HEK293 (cell line): ENCODE measurements at regions not wholly inside any gene's neighbourhood (a gene's known extent, or its start where the extent isn't known, plus 50 kb on each side); places are given as distances from the start of the nearest gene placed in this dataset.

Experiments
- CTCF ChIA-PET: fragments of 350-600 bp; formaldehyde crosslinking; extraction: SDS; loops from one replicate; lab custom pipeline; 2021; ENCODE audit warnings: antibody characterized with exemption; lab: Yijun Ruan, JAX
- POLR2A ChIA-PET: fragments of 300-600 bp; formaldehyde crosslinking; extraction: SDS; loops from one replicate; lab custom pipeline; 2020; ENCODE audit warnings: antibody characterized with exemption, inconsistent platforms; lab: Yijun Ruan, JAX
- H3K27ac ChIP-seq: fragments of 200-500 bp; sonication (Bioruptor generic); 2 replicates; pipeline ENCODE4 v1.5.1; 2014; ENCODE audit warnings: low read depth, low read length, control low read depth, inconsistent platforms; ENCODE audit errors: extremely low read depth
- H3K36me3 ChIP-seq, 2 experiments: fragments of 200-500 bp in 1 of 2; sonication (Bioruptor generic) in 1 of 2; 1 replicate in 1 of 2; 2 replicates in 1 of 2; pipeline ENCODE4 v1.5.1; 2014 to 2017; ENCODE audit warnings: inconsistent platforms in 2 of 2, low read length in 2 of 2; ENCODE audit not compliant: control insufficient read depth in 2 of 2, insufficient read depth in 1 of 2
- H3K4me1 ChIP-seq: fragments of 200-500 bp; sonication (Bioruptor generic); 2 replicates; pipeline ENCODE4 v1.5.1; 2014; ENCODE audit warnings: mild to moderate bottlenecking, low read length, inconsistent platforms; ENCODE audit not compliant: control insufficient read depth, insufficient read depth
- H3K4me3 ChIP-seq: 2 replicates; pipeline ENCODE4 v1.5.1; 2011; ENCODE audit warnings: low read depth, mild to moderate bottlenecking, control low read depth, low read length, moderate library complexity
- H3K9me3 ChIP-seq: fragments of 200-500 bp; sonication (Bioruptor generic); 2 replicates; pipeline ENCODE4 v1.5.1; 2014; ENCODE audit warnings: low read depth, low read length, inconsistent platforms; ENCODE audit not compliant: control insufficient read depth, insufficient read depth
- BCL6B ChIP-seq: fragments of 450-650 bp; formaldehyde crosslinking; IDR thresholded peaks from 2 replicates; pipeline ENCODE4 v1.5.1; 2017; ENCODE audit warnings: missing biosample characterization, missing genetic modification characterization
- SCRT2 ChIP-seq: fragments of 450-650 bp; formaldehyde crosslinking; IDR thresholded peaks from 2 replicates; pipeline ENCODE4 v1.5.1; 2016; ENCODE audit warnings: missing biosample characterization, missing genetic modification characterization
- ZNF18 ChIP-seq: fragments of 450-650 bp; formaldehyde crosslinking; IDR thresholded peaks from 2 replicates; pipeline ENCODE4 v1.5.1; 2016; ENCODE audit warnings: missing biosample characterization, missing genetic modification characterization
- ZNF239 ChIP-seq: fragments of 450-650 bp; formaldehyde crosslinking; IDR thresholded peaks from 2 replicates; pipeline ENCODE4 v1.5.1; 2016; ENCODE audit warnings: missing biosample characterization, missing genetic modification characterization
- ZNF248 ChIP-seq: fragments of 450-650 bp; formaldehyde crosslinking; IDR thresholded peaks from 2 replicates; pipeline ENCODE4 v1.5.1; 2017; ENCODE audit warnings: missing biosample characterization, missing genetic modification characterization
- ZNF26 ChIP-seq: fragments of 450-650 bp; formaldehyde crosslinking; IDR thresholded peaks from 2 replicates; pipeline ENCODE4 v1.5.1; 2016; ENCODE audit warnings: missing biosample characterization, missing genetic modification characterization
- ZNF280C ChIP-seq: fragments of 450-650 bp; formaldehyde crosslinking; IDR thresholded peaks from 2 replicates; pipeline ENCODE4 v1.5.1; 2016; ENCODE audit warnings: missing biosample characterization, missing genetic modification characterization
- ZNF560 ChIP-seq: fragments of 450-650 bp; formaldehyde crosslinking; IDR thresholded peaks from 2 replicates; pipeline ENCODE4 v1.5.1; 2017; ENCODE audit warnings: missing biosample characterization, missing genetic modification characterization, borderline replicate concordance
- ZSCAN18 ChIP-seq: fragments of 450-650 bp; formaldehyde crosslinking; IDR thresholded peaks from 2 replicates; pipeline ENCODE4 v1.5.1; 2016; ENCODE audit warnings: missing biosample characterization, missing genetic modification characterization
- ZSCAN23 ChIP-seq: fragments of 450-650 bp; formaldehyde crosslinking; IDR thresholded peaks from 2 replicates; pipeline ENCODE4 v1.5.1; 2016; ENCODE audit warnings: missing biosample characterization, missing genetic modification characterization
- TF ChIP-seq, protein P1 (sequence below): fragments of 450-650 bp; formaldehyde crosslinking; IDR thresholded peaks from 2 replicates; pipeline ENCODE4 v1.5.1; 2016; ENCODE audit warnings: missing biosample characterization, missing genetic modification characterization, borderline replicate concordance
- TF ChIP-seq, protein P2 (sequence below): fragments of 450-650 bp; formaldehyde crosslinking; IDR thresholded peaks from 2 replicates; pipeline ENCODE4 v1.5.1; 2016; ENCODE audit warnings: missing biosample characterization, missing genetic modification characterization

- CTCF ChIA-PET, result interaction anchor here (0.6 kb wide), 1 partner anchor 83 kb away, joined by 3 read pairs; no protein-coding TSS in a partner anchor
- TF ChIP-seq ZNF280C (tag by site-specific recombination) (no peak), ZSCAN18 (tag by site-specific recombination) (no peak)
These were observed 131.7 kb upstream of the TNS3 start for GRCh38 chr7:47713595-47713994.

GRCh38 chr7:47712416-47712815 is 130.5 kb upstream of the TNS3 start:
- ChIA-PET POLR2A (no interaction called here), CTCF (interaction anchor here (0.7 kb wide), 1 partner anchor 457 kb away, joined by 3 read pairs; no protein-coding TSS in a partner anchor)
- no peak for TF ChIP-seq ZNF560 (tag by site-specific recombination)
- TF ChIP-seq, protein P1, sequence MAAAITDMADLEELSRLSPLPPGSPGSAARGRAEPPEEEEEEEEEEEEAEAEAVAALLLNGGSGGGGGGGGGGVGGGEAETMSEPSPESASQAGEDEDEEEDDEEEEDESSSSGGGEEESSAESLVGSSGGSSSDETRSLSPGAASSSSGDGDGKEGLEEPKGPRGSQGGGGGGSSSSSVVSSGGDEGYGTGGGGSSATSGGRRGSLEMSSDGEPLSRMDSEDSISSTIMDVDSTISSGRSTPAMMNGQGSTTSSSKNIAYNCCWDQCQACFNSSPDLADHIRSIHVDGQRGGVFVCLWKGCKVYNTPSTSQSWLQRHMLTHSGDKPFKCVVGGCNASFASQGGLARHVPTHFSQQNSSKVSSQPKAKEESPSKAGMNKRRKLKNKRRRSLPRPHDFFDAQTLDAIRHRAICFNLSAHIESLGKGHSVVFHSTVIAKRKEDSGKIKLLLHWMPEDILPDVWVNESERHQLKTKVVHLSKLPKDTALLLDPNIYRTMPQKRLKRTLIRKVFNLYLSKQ (tag by site-specific recombination), result no peak
- no peak for TF ChIP-seq ZNF18 (tag by site-specific recombination)
- TF ChIP-seq, protein P2, sequence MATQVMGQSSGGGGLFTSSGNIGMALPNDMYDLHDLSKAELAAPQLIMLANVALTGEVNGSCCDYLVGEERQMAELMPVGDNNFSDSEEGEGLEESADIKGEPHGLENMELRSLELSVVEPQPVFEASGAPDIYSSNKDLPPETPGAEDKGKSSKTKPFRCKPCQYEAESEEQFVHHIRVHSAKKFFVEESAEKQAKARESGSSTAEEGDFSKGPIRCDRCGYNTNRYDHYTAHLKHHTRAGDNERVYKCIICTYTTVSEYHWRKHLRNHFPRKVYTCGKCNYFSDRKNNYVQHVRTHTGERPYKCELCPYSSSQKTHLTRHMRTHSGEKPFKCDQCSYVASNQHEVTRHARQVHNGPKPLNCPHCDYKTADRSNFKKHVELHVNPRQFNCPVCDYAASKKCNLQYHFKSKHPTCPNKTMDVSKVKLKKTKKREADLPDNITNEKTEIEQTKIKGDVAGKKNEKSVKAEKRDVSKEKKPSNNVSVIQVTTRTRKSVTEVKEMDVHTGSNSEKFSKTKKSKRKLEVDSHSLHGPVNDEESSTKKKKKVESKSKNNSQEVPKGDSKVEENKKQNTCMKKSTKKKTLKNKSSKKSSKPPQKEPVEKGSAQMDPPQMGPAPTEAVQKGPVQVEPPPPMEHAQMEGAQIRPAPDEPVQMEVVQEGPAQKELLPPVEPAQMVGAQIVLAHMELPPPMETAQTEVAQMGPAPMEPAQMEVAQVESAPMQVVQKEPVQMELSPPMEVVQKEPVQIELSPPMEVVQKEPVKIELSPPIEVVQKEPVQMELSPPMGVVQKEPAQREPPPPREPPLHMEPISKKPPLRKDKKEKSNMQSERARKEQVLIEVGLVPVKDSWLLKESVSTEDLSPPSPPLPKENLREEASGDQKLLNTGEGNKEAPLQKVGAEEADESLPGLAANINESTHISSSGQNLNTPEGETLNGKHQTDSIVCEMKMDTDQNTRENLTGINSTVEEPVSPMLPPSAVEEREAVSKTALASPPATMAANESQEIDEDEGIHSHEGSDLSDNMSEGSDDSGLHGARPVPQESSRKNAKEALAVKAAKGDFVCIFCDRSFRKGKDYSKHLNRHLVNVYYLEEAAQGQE (tag by site-specific recombination), result no peak
- no peak for TF ChIP-seq ZSCAN23 (tag by site-specific recombination)
- no peak for TF ChIP-seq ZNF239 (tag by site-specific recombination)
- Histone ChIP-seq H3K36me3 (no peaks in the 10 kb centered on the region), H3K4me1 (no peaks in the 10 kb centered on the region), H3K4me3 (no peak overlapping the region), H3K27ac (no peak overlapping the region), H3K9me3 (no peaks in the 10 kb centered on the region)

More at GRCh38 chr7:47713595-47713994, 131.7 kb upstream of the TNS3 start:
- Histone ChIP-seq H3K4me3 (no peak overlapping the region), H3K36me3 (no peaks in the 10 kb centered on the region), H3K27ac (no peak overlapping the region), H3K4me1 (no peaks in the 10 kb centered on the region), H3K9me3 (no peaks in the 10 kb centered on the region)
- POLR2A ChIA-PET, result no interaction called here

DNA sequence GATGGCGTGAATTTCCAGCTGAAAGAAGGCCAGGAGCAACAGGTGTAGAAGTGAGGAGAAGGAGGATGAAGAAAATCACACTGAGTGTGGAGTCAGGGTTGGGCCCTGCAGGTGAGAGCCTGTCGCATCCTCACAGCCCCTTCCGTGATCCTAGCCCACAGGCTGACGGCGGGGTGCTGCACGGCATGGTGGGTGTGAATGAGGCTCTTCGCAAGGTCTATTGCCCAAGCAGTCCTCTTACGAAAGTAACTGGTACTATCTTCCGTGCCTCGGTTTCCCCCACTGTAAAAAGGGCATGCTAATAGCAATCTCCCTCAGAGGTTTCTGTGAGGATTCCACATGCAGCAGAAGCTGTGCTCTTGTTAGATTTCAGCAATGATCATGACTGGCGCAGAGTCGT is 129.9 kb upstream of the TNS3 start:
- Histone ChIP-seq H3K4me3 (no peak overlapping the region), H3K9me3 (no peaks in the 10 kb centered on the region), H3K36me3 (no peaks in the 10 kb centered on the region), H3K27ac (no peak overlapping the region), H3K4me1 (no peaks in the 10 kb centered on the region)
- POLR2A ChIA-PET, result no interaction called here
- no peak for TF ChIP-seq ZNF248
- no peak for TF ChIP-seq ZNF26 (tag by site-specific recombination)
- TF ChIP-seq SCRT2 (tag by site-specific recombination), result 0 out of 2 replicates have a peak, but pooled peaks have one; percentile 18
- TF ChIP-seq BCL6B, result no peak
- CTCF ChIA-PET, result interaction anchor here (0.6 to 0.7 kb wide), 2 partner anchors 35 to 456 kb away, joined by 3 read pairs; no protein-coding TSS in a partner anchor
